GM12801 (cell line): ENCODE measurements at regions not wholly inside any gene's neighbourhood (a gene's known extent, or its start where the extent isn't known, plus 50 kb on each side); places are given as distances from the start of the nearest gene placed in this dataset.

Experiments
- TF ChIP-seq, protein P1 (sequence below): IDR thresholded peaks from one replicate; pipeline ENCODE4 v1.5.1; 2011; ENCODE audit warnings: control low read depth; ENCODE audit not compliant: insufficient read length; ENCODE audit errors: extremely low read depth

DNA sequence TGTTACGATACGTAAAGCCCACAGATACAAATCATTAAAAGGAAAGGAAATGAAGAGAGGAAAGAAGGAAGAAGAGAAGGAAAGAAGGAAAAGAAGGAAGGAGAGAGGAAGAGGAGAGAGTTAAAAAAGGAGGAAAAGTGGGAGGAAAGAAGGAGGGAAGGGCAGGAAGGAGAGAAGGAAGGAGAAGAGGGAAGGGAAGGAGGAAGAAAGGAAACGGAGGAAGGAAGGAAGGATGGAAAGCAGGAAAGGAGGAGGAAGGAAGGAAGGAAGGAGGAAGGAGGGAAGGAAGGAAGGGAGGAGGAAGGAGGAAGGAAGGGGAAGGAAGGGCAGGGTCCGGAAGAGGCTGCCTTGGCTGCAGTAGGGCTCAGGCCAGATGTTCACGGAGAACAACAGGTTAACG lies 95.2 kb downstream of the ENGASE start:
- TF ChIP-seq, protein P1, sequence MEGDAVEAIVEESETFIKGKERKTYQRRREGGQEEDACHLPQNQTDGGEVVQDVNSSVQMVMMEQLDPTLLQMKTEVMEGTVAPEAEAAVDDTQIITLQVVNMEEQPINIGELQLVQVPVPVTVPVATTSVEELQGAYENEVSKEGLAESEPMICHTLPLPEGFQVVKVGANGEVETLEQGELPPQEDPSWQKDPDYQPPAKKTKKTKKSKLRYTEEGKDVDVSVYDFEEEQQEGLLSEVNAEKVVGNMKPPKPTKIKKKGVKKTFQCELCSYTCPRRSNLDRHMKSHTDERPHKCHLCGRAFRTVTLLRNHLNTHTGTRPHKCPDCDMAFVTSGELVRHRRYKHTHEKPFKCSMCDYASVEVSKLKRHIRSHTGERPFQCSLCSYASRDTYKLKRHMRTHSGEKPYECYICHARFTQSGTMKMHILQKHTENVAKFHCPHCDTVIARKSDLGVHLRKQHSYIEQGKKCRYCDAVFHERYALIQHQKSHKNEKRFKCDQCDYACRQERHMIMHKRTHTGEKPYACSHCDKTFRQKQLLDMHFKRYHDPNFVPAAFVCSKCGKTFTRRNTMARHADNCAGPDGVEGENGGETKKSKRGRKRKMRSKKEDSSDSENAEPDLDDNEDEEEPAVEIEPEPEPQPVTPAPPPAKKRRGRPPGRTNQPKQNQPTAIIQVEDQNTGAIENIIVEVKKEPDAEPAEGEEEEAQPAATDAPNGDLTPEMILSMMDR = no peak

DNA sequence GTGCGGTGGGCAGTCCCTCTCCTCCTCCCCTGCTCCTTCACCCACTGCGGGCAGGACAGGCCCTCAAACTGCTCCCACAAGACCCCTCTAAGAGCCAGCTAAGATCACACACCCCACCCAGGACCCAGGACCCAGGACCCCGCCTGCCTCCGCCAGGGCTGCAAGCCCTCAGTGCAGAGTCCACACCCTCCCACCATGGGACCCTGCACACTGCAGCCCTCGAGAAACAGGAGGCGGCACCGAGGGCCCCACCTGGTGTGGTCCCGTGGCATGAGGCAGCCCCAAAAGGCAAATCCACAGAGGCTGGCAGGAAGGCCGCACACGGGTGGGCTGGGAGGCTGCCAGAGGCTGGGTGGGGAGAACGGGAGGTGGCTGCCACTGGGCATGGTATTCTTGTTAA lies 94.7 kb downstream of the ENGASE start:
- TF ChIP-seq, protein P1 = no peak

DNA sequence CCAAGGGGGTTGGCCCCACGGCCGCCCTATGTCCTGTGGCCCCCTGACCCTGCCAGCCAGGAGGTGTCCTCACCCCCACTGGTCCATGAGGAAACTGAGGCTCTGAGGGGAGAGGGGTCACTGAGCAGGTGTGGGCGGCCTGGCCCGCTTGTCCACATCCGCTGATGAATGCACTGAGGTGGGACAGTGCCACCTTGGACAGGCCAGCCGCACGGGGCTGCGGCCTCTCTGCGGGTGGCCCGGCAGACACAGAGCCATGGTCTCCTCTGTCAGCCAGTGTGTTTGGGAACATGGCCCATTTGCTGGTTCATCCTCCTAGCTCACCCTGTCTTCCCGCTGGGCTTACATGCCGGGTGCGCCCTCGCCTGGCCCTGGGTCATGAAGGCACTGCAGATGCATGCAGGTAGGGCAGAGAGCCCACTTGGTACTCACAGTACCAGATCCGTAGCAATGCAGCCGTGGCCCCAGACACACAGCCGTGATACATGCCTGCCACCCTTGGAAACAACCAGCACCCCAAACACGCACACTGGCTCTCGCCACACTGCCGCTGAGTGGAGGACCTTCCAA lies 93.9 kb downstream of the ENGASE start:
- TF ChIP-seq, protein P1 = no peak

DNA sequence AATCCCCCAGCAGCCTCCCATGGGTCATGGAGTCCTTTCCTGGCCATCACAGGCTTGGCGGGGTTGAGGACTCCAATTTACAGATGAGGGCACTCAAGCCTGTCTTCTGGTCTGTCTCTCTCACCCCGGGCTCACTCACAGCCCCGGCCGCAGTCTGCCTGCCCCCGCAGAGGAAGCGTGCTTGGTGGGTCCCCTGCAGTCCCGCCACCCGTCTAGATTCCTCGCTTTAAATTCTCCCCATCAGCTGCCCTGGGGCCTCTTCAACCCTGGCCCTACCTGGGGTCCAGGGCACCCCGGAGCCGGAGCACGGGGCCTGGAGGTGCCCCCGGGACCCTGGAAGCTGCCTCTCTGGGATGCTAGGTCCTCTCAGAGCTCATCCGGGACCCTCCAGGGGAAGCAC lies 92.9 kb downstream of the ENGASE start:
- TF ChIP-seq, protein P1 = no peak

DNA sequence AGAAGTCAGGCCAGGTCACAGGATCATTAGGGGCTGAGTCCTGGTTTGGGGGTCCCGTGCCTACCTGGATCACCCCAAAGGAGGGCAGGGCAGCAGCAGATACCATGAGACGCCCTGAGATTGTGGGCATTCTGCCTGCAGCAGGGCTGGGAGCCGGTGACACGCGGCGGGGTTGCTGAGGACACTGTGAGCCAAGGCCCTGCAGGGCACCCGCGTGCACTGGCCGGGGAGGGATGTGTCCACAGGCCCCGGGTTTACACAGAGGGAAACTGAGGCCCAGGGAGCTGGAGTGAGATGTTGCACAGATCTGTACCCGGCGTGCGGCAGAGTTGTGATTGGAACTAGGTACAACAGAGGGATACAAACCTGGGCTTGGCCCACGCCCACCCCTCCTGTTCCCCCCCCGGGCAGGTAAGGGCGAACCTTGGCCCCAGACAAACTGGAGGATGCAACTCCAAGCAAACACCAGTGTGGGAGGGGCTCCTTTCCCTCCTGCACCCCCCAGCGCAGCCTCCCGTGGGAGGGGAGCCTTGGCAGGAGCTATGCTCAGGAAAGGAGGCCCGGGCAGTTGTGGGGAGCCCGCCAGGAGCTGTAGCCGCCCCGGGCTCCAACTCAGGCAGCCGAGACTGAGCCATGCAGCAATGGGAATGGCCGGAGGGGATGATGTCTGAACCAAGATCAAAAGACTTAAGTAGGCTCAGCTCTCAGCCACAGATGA lies 91.3 kb downstream of the ENGASE start:
- TF ChIP-seq, protein P1 = no peak

DNA sequence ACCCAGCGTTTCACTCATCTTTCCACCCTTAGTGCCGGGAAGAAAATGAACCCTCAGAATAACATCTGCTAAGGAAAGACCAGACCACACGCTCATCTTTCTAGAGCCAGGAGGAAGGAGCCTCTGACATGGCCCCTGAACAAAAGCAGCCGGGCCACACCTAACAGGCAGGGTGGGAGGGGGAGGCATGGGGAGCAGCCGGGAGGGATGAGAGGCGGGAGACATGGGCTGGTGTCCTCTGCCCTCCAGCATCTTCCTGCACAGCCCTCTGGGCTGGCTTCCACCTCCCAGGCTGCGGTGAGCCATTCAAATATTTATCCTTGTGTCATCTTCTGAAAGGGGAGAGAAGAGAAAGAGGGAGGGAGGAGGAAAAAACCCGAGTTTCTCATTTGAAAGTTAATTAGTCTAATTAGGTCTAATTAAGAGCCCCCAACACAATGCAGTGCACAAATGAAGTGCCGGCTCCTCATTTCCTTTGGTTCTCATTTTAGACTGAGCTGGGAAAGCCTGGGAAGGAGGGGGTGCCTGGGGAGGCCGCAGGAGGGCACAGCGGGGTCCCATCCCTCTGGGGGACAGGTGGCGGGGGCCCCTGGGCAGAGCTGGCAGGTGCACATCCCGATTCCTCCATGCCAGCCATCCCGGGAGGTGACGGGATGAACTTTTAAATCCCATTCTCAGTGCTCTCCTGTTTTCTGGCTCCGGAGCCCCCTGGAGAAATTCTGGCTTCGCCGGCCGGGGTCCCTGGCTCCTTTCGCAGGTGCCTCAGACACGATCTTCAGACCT lies 90.5 kb downstream of the ENGASE start:
- TF ChIP-seq, protein P1 = no peak

DNA sequence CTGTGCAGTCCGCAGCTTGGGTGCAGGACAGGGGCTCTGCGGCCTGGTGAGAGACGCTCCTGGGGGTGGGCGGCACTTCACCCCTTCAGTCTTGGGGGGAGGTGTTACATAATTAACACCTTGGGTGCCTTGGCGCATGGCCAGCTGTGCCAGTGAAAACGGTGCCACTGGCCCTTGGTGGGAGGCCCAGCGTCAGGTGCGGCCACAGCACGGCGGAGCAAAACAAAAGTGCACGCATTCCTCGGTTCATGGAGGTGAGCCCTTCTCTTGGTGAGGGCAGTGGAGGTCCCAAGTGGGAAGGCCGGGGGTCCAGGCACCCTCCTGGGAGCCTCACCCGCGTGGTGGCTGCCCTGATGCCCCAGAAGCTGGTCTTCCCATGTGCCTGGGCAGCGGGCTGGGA lies 89.8 kb downstream of the ENGASE start:
- TF ChIP-seq, protein P1 = no peak
